MM.1S (cell line): ENCODE measurements at regions not wholly inside any gene's neighbourhood (a gene's known extent, or its start where the extent isn't known, plus 50 kb on each side); places are given as distances from the start of the nearest gene placed in this dataset.
"Not testable (repeated sequence)": the region's sequence is repeated elsewhere in the genome, so short reads cannot be mapped to it uniquely, and the experiment has no call there.

Source experiments
- EZH2 ChIP-seq: fragments of 300-600 bp; sonication (generic); optimal IDR thresholded peaks from 2 replicates; pipeline ENCODE3; 2017; ENCODE audit warnings: low read depth, mild to moderate bottlenecking, antibody characterized with exemption, low read length, mixed read lengths
- EZH2phosphoT487 ChIP-seq: fragments of 300-600 bp; sonication (generic); IDR thresholded peaks from 2 replicates; pipeline ENCODE4 v1.6.1; 2018; ENCODE audit warnings: antibody characterized with exemption, low read length
- TF ChIP-seq, protein P1 (sequence below): fragments of 300-600 bp; sonication (generic); IDR thresholded peaks from 2 replicates; pipeline ENCODE4 v1.5.1; 2016; ENCODE audit warnings: antibody characterized with exemption, low read length, mixed read lengths

GRCh38 chr6:131504387-131504786 lies 68.6 kb upstream of the ARG1 start:
- TF ChIP-seq, protein P1, sequence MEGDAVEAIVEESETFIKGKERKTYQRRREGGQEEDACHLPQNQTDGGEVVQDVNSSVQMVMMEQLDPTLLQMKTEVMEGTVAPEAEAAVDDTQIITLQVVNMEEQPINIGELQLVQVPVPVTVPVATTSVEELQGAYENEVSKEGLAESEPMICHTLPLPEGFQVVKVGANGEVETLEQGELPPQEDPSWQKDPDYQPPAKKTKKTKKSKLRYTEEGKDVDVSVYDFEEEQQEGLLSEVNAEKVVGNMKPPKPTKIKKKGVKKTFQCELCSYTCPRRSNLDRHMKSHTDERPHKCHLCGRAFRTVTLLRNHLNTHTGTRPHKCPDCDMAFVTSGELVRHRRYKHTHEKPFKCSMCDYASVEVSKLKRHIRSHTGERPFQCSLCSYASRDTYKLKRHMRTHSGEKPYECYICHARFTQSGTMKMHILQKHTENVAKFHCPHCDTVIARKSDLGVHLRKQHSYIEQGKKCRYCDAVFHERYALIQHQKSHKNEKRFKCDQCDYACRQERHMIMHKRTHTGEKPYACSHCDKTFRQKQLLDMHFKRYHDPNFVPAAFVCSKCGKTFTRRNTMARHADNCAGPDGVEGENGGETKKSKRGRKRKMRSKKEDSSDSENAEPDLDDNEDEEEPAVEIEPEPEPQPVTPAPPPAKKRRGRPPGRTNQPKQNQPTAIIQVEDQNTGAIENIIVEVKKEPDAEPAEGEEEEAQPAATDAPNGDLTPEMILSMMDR = not testable (repeated sequence)
- TF ChIP-seq EZH2, EZH2phosphoT487: not testable (repeated sequence)
